ENCODE measurements at regions not wholly inside any gene's neighbourhood (a gene's known extent, or its start where the extent isn't known, plus 50 kb on each side); places are given as distances from the start of the nearest gene placed in this dataset.

DNA sequence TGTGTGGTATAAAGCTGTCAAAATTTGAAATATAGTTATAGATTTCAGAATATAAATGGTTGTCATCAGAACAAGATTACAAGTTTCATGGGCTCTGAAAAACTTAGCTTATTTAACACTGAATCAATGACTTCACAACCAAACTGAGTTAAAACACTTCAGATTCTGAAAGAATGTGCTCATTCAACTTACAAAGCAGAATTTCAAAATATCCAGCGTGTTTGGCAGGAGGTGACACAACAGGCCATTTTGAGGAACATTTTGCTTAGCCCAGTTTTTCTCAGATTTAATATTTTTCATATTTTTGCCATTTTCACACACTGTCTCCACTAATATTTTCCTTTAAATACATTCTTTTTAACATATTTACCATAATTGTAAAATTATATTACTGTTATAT, 781.1 kb downstream of the TUSC7 start:
- no peaks in the 10 kb centered on the region for H3K4me1 Mint-ChIP-seq
- peaks cover 0 to 10% (median 1%) of the 10 kb centered on the region in 11 donors for H3K9me3 Mint-ChIP-seq
- no peaks in the 10 kb centered on the region for H3K9me3 ChIP-seq (ENCODE audit: control insufficient read depth in 2 of 3, low read length in 3 of 3)
- ChIA-PET CTCF (no interaction called here), POLR2A (no interaction called here)
- no peaks in the 10 kb centered on the region for H3K36me3 ChIP-seq (ENCODE audit: control insufficient read depth in 2 of 3, insufficient read depth in 3 of 3, low read length in 3 of 3)
- H3K27me3 ChIP-seq (ENCODE audit: control insufficient read depth in 2 of 2, insufficient read depth in 2 of 2, low read length in 2 of 2): no peaks in the 10 kb centered on the region
- DNase-seq (no peak), ATAC-seq (no peak)
- H3K4me3 Mint-ChIP-seq: no peak overlapping the region
- no peak overlapping the region for H3K27ac Mint-ChIP-seq
- no peaks in the 10 kb centered on the region for H3K4me1 ChIP-seq (ENCODE audit: control insufficient read depth in 2 of 2, insufficient read depth in 2 of 2, low read length in 2 of 2)
- H3K27me3 Mint-ChIP-seq: no peaks in the 10 kb centered on the region
- H3K36me3 Mint-ChIP-seq: no peaks in the 10 kb centered on the region
- no peak overlapping the region for H3K27ac ChIP-seq (ENCODE audit: low read depth, low read length)
- H3K4me3 ChIP-seq (ENCODE audit: low read length): no peak overlapping the region
- intact Hi-C loops (cut with micrococcal nuclease): no loop called here

DNA sequence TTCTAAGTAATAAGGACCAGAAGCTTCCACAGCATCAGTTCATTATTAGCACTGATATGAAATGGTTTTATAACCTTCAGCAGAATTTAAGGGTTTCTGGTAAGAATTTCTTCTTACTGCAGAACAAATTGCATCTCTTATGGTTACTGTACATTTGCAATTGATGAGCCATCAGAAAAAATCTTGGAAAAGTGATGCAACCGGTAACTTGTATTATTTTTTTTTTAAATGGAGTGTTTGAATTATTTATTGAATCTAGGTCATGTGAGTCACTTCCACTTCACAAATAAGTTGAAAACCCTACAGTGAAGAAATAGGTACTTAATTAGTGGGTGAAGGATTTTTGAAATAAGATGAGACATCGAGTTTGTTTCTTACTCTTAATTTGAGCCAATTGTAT, 786.0 kb downstream of the TUSC7 start:
- Mint-ChIP-seq H3K27ac (no peak overlapping the region), H3K9me3 (peaks cover 0 to 9% (median 0%) of the 10 kb centered on the region in 11 donors), H3K27me3 (no peaks in the 10 kb centered on the region), H3K4me1 (no peaks in the 10 kb centered on the region), H3K4me3 (no peak overlapping the region), H3K36me3 (no peaks in the 10 kb centered on the region)
- CTCF ChIA-PET: no interaction called here
- ATAC-seq: no peak
- POLR2A ChIA-PET: no interaction called here
- H3K27ac ChIP-seq (ENCODE audit: low read depth, low read length): no peak overlapping the region
- H3K36me3 ChIP-seq (ENCODE audit: control insufficient read depth in 2 of 3, insufficient read depth in 3 of 3, low read length in 3 of 3): no peaks in the 10 kb centered on the region
- no peaks in the 10 kb centered on the region for H3K9me3 ChIP-seq (ENCODE audit: control insufficient read depth in 2 of 3, low read length in 3 of 3)
- no peaks in the 10 kb centered on the region for H3K4me1 ChIP-seq (ENCODE audit: control insufficient read depth in 2 of 2, insufficient read depth in 2 of 2, low read length in 2 of 2)
- no peak overlapping the region for H3K4me3 ChIP-seq (ENCODE audit: low read length)
- DNase-seq: no peak
- no peaks in the 10 kb centered on the region for H3K27me3 ChIP-seq (ENCODE audit: control insufficient read depth in 2 of 2, insufficient read depth in 2 of 2, low read length in 2 of 2)
- intact Hi-C loops (cut with micrococcal nuclease): no loop called here

DNA sequence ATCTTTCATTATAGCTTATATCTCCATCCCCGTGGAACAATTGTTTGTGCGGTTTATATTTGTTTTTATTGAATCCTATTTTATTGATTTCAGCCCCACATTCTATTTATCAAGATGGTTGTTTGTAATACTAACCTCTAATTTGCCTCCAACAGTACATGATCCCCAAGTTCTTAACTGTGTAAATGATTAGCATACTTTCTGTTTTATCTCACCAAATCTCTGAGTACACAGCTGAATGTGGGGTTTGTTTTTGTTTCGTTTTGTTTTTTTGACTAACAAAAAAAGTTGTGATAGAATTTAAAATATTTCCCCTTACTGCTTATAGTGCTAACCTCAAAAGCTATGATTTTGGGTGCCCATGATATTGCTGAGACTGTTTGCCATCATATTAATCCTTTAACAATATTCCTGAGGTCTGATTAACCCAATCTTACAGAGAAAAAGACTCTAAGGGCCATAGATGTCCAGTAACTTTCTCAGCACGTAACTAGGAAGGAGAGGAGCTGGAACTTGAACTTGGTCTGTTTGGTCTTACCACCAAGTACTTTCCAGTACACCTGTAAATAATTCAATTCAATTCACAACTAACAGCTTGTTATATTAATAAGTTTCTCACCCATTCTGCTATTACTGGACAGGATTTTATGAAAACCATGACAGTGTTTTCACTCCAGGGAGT, 789.8 kb downstream of the TUSC7 start:
- no peak overlapping the region for H3K27ac Mint-ChIP-seq
- no peak overlapping the region for H3K27ac ChIP-seq (ENCODE audit: low read depth, low read length)
- H3K27me3 ChIP-seq (ENCODE audit: control insufficient read depth in 2 of 2, insufficient read depth in 2 of 2, low read length in 2 of 2): no peaks in the 10 kb centered on the region
- ChIA-PET POLR2A (no interaction called here), CTCF (interaction anchor here (0.6 kb wide), 1 partner anchor 64 kb away, joined by 3 read pairs; no protein-coding TSS in a partner anchor)
- H3K36me3 ChIP-seq (ENCODE audit: control insufficient read depth in 2 of 3, insufficient read depth in 3 of 3, low read length in 3 of 3): no peaks in the 10 kb centered on the region
- H3K4me3 Mint-ChIP-seq: no peak overlapping the region
- peaks cover 0 to 7% (median 0%) of the 10 kb centered on the region in 11 donors for H3K9me3 Mint-ChIP-seq
- ATAC-seq: no peak
- intact Hi-C loops (cut with micrococcal nuclease): no loop called here
- no peaks in the 10 kb centered on the region for H3K27me3 Mint-ChIP-seq
- no peaks in the 10 kb centered on the region for H3K4me1 ChIP-seq (ENCODE audit: control insufficient read depth in 2 of 2, insufficient read depth in 2 of 2, low read length in 2 of 2)
- DNase-seq: no peak
- H3K36me3 Mint-ChIP-seq: no peaks in the 10 kb centered on the region
- H3K4me3 ChIP-seq (ENCODE audit: low read length): no peak overlapping the region
- H3K9me3 ChIP-seq (ENCODE audit: control insufficient read depth in 2 of 3, low read length in 3 of 3): no peaks in the 10 kb centered on the region
- H3K4me1 Mint-ChIP-seq: no peaks in the 10 kb centered on the region

DNA sequence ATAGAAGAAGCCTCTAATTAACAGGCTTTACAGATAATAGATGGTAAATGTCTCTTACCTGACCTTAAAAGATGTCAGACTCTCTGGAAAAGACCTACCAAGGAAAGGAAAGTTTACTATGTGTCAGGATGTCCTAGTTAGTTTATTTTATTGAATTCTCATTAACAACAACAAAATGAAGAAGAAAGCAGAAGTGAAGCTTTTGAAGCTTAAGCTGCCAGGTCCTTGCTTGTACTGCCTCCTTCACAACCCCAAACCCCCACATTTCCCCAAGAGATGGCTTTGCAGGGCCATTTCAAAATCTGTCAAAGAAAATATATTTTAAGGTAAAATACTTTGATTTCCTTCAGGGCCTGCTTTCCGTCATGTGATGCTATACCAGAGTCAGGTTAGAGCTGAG, 798.4 kb downstream of the TUSC7 start:
- H3K27me3 Mint-ChIP-seq: no peaks in the 10 kb centered on the region
- POLR2A ChIA-PET: no interaction called here
- H3K27me3 ChIP-seq (ENCODE audit: control insufficient read depth in 2 of 2, insufficient read depth in 2 of 2, low read length in 2 of 2): no peaks in the 10 kb centered on the region
- no peaks in the 10 kb centered on the region for H3K36me3 ChIP-seq (ENCODE audit: control insufficient read depth in 2 of 3, insufficient read depth in 3 of 3, low read length in 3 of 3)
- CTCF ChIA-PET: no interaction called here
- H3K4me3 Mint-ChIP-seq: no peak overlapping the region
- peaks cover 0 to 11% (median 4%) of the 10 kb centered on the region in 11 donors for H3K9me3 Mint-ChIP-seq
- DNase-seq (no peak), ATAC-seq (no peak)
- peaks cover 0 to 2% (median 0%) of the 10 kb centered on the region in 7 donors for H3K4me1 Mint-ChIP-seq
- no peaks in the 10 kb centered on the region for H3K4me1 ChIP-seq (ENCODE audit: control insufficient read depth in 2 of 2, insufficient read depth in 2 of 2, low read length in 2 of 2)
- no peak overlapping the region for H3K27ac ChIP-seq (ENCODE audit: low read depth, low read length)
- no peaks in the 10 kb centered on the region for H3K36me3 Mint-ChIP-seq
- intact Hi-C loops (cut with micrococcal nuclease): no loop called here
- no peak overlapping the region for H3K27ac Mint-ChIP-seq
- H3K4me3 ChIP-seq (ENCODE audit: low read length): no peak overlapping the region
- H3K9me3 ChIP-seq (ENCODE audit: control insufficient read depth in 2 of 3, low read length in 3 of 3): no peaks in the 10 kb centered on the region

DNA sequence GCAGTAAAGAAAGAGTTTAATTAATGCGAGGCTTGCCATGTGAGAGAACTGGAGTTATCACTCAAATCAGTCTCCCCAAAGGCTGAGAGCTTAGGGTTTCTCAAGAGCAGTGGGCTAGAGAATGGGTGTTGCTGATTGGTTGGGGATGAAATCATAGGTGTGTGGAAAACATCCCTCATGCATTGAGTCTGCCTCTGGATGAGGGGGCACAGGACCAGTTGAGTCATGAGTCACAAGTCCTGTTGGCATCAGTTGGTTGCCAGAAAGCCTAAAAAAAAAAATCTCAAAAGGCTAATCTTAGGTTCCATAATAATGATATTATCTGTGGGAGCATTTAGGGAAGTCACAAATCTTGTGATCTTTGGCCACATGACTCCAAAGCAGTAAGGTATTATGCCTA, 800.3 kb downstream of the TUSC7 start:
- Mint-ChIP-seq H3K36me3 (no peaks in the 10 kb centered on the region), H3K4me1 (peaks cover 0 to 2% (median 0%) of the 10 kb centered on the region in 7 donors), H3K27me3 (no peaks in the 10 kb centered on the region), H3K4me3 (no peak overlapping the region), H3K9me3 (peaks cover 0 to 17% (median 4%) of the 10 kb centered on the region in 11 donors), H3K27ac (no peak overlapping the region)
- DNase-seq (no peak), ATAC-seq (no peak)
- intact Hi-C loops (cut with micrococcal nuclease): no loop called here
- Histone ChIP-seq H3K27ac (ENCODE audit: low read depth, low read length) (no peak overlapping the region), H3K36me3 (ENCODE audit: control insufficient read depth in 2 of 3, insufficient read depth in 3 of 3, low read length in 3 of 3) (no peaks in the 10 kb centered on the region), H3K27me3 (ENCODE audit: control insufficient read depth in 2 of 2, insufficient read depth in 2 of 2, low read length in 2 of 2) (no peaks in the 10 kb centered on the region), H3K9me3 (ENCODE audit: control insufficient read depth in 2 of 3, low read length in 3 of 3) (no peaks in the 10 kb centered on the region), H3K4me1 (ENCODE audit: control insufficient read depth in 2 of 2, insufficient read depth in 2 of 2, low read length in 2 of 2) (no peaks in the 10 kb centered on the region), H3K4me3 (ENCODE audit: low read length) (no peak overlapping the region)
- ChIA-PET CTCF (no interaction called here), POLR2A (no interaction called here)

DNA sequence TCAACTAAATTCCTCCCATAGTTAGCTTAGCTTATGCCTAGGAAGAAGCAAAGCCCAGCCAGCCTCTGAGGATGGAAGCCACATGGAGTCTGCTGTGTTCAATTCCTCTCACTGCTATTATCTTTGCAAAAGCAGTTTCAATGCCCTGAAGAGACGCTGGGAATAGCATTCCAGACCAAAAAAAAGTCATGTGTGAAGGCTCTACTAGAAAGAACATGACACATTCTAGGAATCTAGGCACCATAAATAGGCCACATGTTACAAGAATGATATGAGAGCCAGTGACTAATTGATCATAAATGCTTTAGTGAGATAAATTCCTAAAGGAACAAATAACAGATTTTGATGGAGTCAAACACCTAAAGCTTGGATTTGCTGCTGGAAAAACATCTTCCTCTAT, 800.8 kb downstream of the TUSC7 start:
- Histone ChIP-seq H3K9me3 (ENCODE audit: control insufficient read depth in 2 of 3, low read length in 3 of 3) (no peaks in the 10 kb centered on the region), H3K27ac (ENCODE audit: low read depth, low read length) (no peak overlapping the region), H3K27me3 (ENCODE audit: control insufficient read depth in 2 of 2, insufficient read depth in 2 of 2, low read length in 2 of 2) (no peaks in the 10 kb centered on the region), H3K4me1 (ENCODE audit: control insufficient read depth in 2 of 2, insufficient read depth in 2 of 2, low read length in 2 of 2) (no peaks in the 10 kb centered on the region), H3K36me3 (ENCODE audit: control insufficient read depth in 2 of 3, insufficient read depth in 3 of 3, low read length in 3 of 3) (no peaks in the 10 kb centered on the region), H3K4me3 (ENCODE audit: low read length) (no peak overlapping the region)
- ATAC-seq (no peak), DNase-seq (no peak)
- H3K4me1 Mint-ChIP-seq: peaks cover 0 to 2% (median 0%) of the 10 kb centered on the region in 7 donors
- no peak overlapping the region for H3K27ac Mint-ChIP-seq
- H3K4me3 Mint-ChIP-seq: no peak overlapping the region
- ChIA-PET POLR2A (no interaction called here), CTCF (no interaction called here)
- H3K27me3 Mint-ChIP-seq: no peaks in the 10 kb centered on the region
- intact Hi-C loops (cut with micrococcal nuclease): no loop called here
- no peaks in the 10 kb centered on the region for H3K36me3 Mint-ChIP-seq
- H3K9me3 Mint-ChIP-seq: peaks cover 0 to 17% (median 5%) of the 10 kb centered on the region in 11 donors

DNA sequence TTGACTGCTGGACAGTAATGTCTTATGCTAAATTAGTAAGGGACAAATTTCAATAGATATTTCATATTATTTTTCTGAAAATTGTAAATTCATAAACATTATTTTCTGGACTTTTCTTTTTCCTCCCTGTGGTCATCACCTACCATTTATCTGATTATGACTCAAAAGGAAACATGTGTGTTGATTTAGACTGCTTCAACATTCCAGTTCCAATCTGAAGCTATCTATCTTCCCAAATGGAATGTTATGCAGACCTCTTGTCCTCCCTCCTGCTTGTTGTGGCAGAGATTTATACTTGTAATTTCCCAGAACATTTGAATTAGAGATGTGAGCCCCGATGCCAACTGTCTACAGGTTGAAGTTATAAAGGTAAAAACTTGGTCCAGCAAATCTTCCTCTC, 803.4 kb downstream of the TUSC7 start:
- H3K4me1 ChIP-seq (ENCODE audit: control insufficient read depth in 2 of 2, insufficient read depth in 2 of 2, low read length in 2 of 2): no peaks in the 10 kb centered on the region
- Mint-ChIP-seq H3K36me3 (no peaks in the 10 kb centered on the region), H3K9me3 (peaks cover 0 to 17% (median 1%) of the 10 kb centered on the region in 11 donors), H3K27ac (no peak overlapping the region), H3K4me1 (no peaks in the 10 kb centered on the region), H3K4me3 (no peak overlapping the region), H3K27me3 (no peaks in the 10 kb centered on the region)
- no peak overlapping the region for H3K4me3 ChIP-seq (ENCODE audit: low read length)
- H3K9me3 ChIP-seq (ENCODE audit: control insufficient read depth in 2 of 3, low read length in 3 of 3): no peaks in the 10 kb centered on the region
- ATAC-seq: no peak
- DNase-seq: no peak
- no peaks in the 10 kb centered on the region for H3K27me3 ChIP-seq (ENCODE audit: control insufficient read depth in 2 of 2, insufficient read depth in 2 of 2, low read length in 2 of 2)
- ChIA-PET CTCF (no interaction called here), POLR2A (no interaction called here)
- H3K27ac ChIP-seq (ENCODE audit: low read depth, low read length): no peak overlapping the region
- no peaks in the 10 kb centered on the region for H3K36me3 ChIP-seq (ENCODE audit: control insufficient read depth in 2 of 3, insufficient read depth in 3 of 3, low read length in 3 of 3)
- intact Hi-C loops (cut with micrococcal nuclease): no loop called here

Measured in naive thymus-derived CD4-positive, alpha-beta T cell (primary cell).